ENCODE measurements at regions not wholly inside any gene's neighbourhood (a gene's known extent, or its start where the extent isn't known, plus 50 kb on each side); places are given as distances from the start of the nearest gene placed in this dataset.

- no peaks in the 10 kb centered on the region for H3K36me3 ChIP-seq
- WGBS (ENCODE audit: insufficient coverage, low coverage, low lambda C conversion rate, missing lambda C conversion rate) = 19% methylated on average over 3 of the region's 3 CpGs
- intact Hi-C loops (cut with DNase I) = no loop called here
- H3K4me1 ChIP-seq = peaks cover 0 to 4% (median 0%) of the 10 kb centered on the region in 4 donors
- H3K27me3 ChIP-seq = no peaks in the 10 kb centered on the region
- H3K27ac ChIP-seq = no peak overlapping the region
- H3K9me3 ChIP-seq = no peaks in the 10 kb centered on the region
- no peak for TF ChIP-seq POLR2A (IDR thresholded peaks at IDR 0.05)
- no peak for TF ChIP-seq CTCF (IDR thresholded peaks at IDR 0.05)
- ATAC-seq = peak in 2 of 4 donors; percentile 39 to 60
- DNase-seq = no peak
- no peak overlapping the region for H3K4me3 ChIP-seq
Measured at GRCh38 chrX:137233478-137233877, 199.7 kb upstream of the GPR101 start.

- ATAC-seq = no peak
- WGBS (ENCODE audit: insufficient coverage, low coverage, low lambda C conversion rate, missing lambda C conversion rate) = 32% methylated on average over 2 of the region's 2 CpGs
Measured at GRCh38 chrX:137227151-137227550, 193.4 kb upstream of the GPR101 start.

GRCh38 chrX:137215467-137215866 lies 181.7 kb upstream of the GPR101 start:
- 47% methylated on average over 1 of the region's 1 CpG for WGBS (ENCODE audit: insufficient coverage, low coverage, low lambda C conversion rate, missing lambda C conversion rate)
- H3K36me3 ChIP-seq = no peaks in the 10 kb centered on the region
- no peaks in the 10 kb centered on the region for H3K27me3 ChIP-seq
- intact Hi-C loops (cut with DNase I) = no loop called here
- DNase-seq (no peak), ATAC-seq (no peak)
- H3K9me3 ChIP-seq = no peaks in the 10 kb centered on the region
- no peak overlapping the region for H3K4me3 ChIP-seq
- no peak for TF ChIP-seq CTCF (IDR thresholded peaks at IDR 0.05)
- TF ChIP-seq POLR2A (IDR thresholded peaks at IDR 0.05) = no peak
- no peak overlapping the region for H3K27ac ChIP-seq
- no peaks in the 10 kb centered on the region for H3K4me1 ChIP-seq

More at GRCh38 chrX:137227151-137227550, 193.4 kb upstream of the GPR101 start:
- intact Hi-C loops (cut with DNase I) = no loop called here
- Histone ChIP-seq H3K27ac (no peak overlapping the region), H3K4me3 (no peak overlapping the region), H3K9me3 (no peaks in the 10 kb centered on the region), H3K27me3 (no peaks in the 10 kb centered on the region), H3K4me1 (no peaks in the 10 kb centered on the region), H3K36me3 (no peaks in the 10 kb centered on the region)
- TF ChIP-seq CTCF (IDR thresholded peaks at IDR 0.05) = no peak
- no peak for TF ChIP-seq POLR2A (IDR thresholded peaks at IDR 0.05)
- DNase-seq = no peak

GRCh38 chrX:137212078-137212632 lies 178.4 kb upstream of the GPR101 start:
- Histone ChIP-seq H3K36me3 (no peaks in the 10 kb centered on the region), H3K27me3 (no peaks in the 10 kb centered on the region), H3K4me3 (no peak overlapping the region), H3K9me3 (no peaks in the 10 kb centered on the region), H3K4me1 (no peaks in the 10 kb centered on the region), H3K27ac (no peak overlapping the region)
- TF ChIP-seq CTCF (IDR thresholded peaks at IDR 0.05) (no peak), POLR2A (IDR thresholded peaks at IDR 0.05) (no peak)
- intact Hi-C loops (cut with DNase I) = no loop called here
- ATAC-seq = no peak
- DNase-seq = no peak
- 21% methylated on average over 4 of the region's 4 CpGs for WGBS (ENCODE audit: insufficient coverage, low coverage, low lambda C conversion rate, missing lambda C conversion rate)

GRCh38 chrX:137198040-137198439 lies 164.2 kb upstream of the GPR101 start:
- no peak for TF ChIP-seq POLR2A (IDR thresholded peaks at IDR 0.05)
- 29% methylated on average over 3 of the region's 4 CpGs for WGBS (ENCODE audit: insufficient coverage, low coverage, low lambda C conversion rate, missing lambda C conversion rate)
- DNase-seq = no peak
- peak in 1 of 4 donors; percentile 79 for ATAC-seq
- no peak overlapping the region for H3K27ac ChIP-seq
- intact Hi-C loops (cut with DNase I) = no loop called here
- H3K4me1 ChIP-seq = no peaks in the 10 kb centered on the region
- no peaks in the 10 kb centered on the region for H3K9me3 ChIP-seq
- no peak overlapping the region for H3K4me3 ChIP-seq
- H3K36me3 ChIP-seq = no peaks in the 10 kb centered on the region
- no peaks in the 10 kb centered on the region for H3K27me3 ChIP-seq

Measured in right lobe of liver (tissue), 6 donors.